ENCODE measurements at regions not wholly inside any gene's neighbourhood (a gene's known extent, or its start where the extent isn't known, plus 50 kb on each side); places are given as distances from the start of the nearest gene placed in this dataset.
A peak's percentile ranks its signal among the peaks of the same experiment; 100 is the strongest.

- no peak for TF ChIP-seq CTCF (IDR thresholded peaks at IDR 0.05; ENCODE audit: low read depth, low read length)
- Histone ChIP-seq H3K27me3 (ENCODE audit: insufficient read depth, low read depth, severe bottlenecking) (no peaks in the 10 kb centered on the region), H3K9me3 (ENCODE audit: severe bottlenecking) (no peaks in the 10 kb centered on the region), H3K4me3 (ENCODE audit: low read depth, low read length) (no peak overlapping the region), H3K36me3 (no peaks in the 10 kb centered on the region), H3K27ac (no peak overlapping the region)
- peak; percentile 10 for DNase-seq
Measured at GRCh38 chr1:57911427-57911826, 487.6 kb upstream of the DAB1 start.

GRCh38 chr1:57910782-57911181 lies 486.9 kb upstream of the DAB1 start:
- Histone ChIP-seq H3K27ac (no peak overlapping the region), H3K9me3 (ENCODE audit: severe bottlenecking) (no peaks in the 10 kb centered on the region), H3K36me3 (no peaks in the 10 kb centered on the region), H3K27me3 (ENCODE audit: insufficient read depth, low read depth, severe bottlenecking) (no peaks in the 10 kb centered on the region), H3K4me3 (ENCODE audit: low read depth, low read length) (no peak overlapping the region)
- DNase-seq, result no peak
- no peak for TF ChIP-seq CTCF (IDR thresholded peaks at IDR 0.05; ENCODE audit: low read depth, low read length)

GRCh38 chr1:57910305-57910704 lies 486.4 kb upstream of the DAB1 start:
- H3K27ac ChIP-seq, result no peak overlapping the region
- no peak overlapping the region for H3K4me3 ChIP-seq (ENCODE audit: low read depth, low read length)
- H3K36me3 ChIP-seq, result no peaks in the 10 kb centered on the region
- DNase-seq, result no peak
- no peaks in the 10 kb centered on the region for H3K9me3 ChIP-seq (ENCODE audit: severe bottlenecking)
- no peak for TF ChIP-seq CTCF (IDR thresholded peaks at IDR 0.05; ENCODE audit: low read depth, low read length)
- no peaks in the 10 kb centered on the region for H3K27me3 ChIP-seq (ENCODE audit: insufficient read depth, low read depth, severe bottlenecking)

GRCh38 chr1:57908147-57908890 lies 484.5 kb upstream of the DAB1 start:
- DNase-seq, result peak; percentile 27
- Histone ChIP-seq H3K4me3 (ENCODE audit: low read depth, low read length) (no peak overlapping the region), H3K36me3 (no peaks in the 10 kb centered on the region), H3K27ac (no peak overlapping the region), H3K9me3 (ENCODE audit: severe bottlenecking) (no peaks in the 10 kb centered on the region), H3K27me3 (ENCODE audit: insufficient read depth, low read depth, severe bottlenecking) (no peaks in the 10 kb centered on the region)
- TF ChIP-seq CTCF (IDR thresholded peaks at IDR 0.05; ENCODE audit: low read depth, low read length), result no peak

- no peak for DNase-seq
- H3K4me3 ChIP-seq (ENCODE audit: low read depth, low read length), result no peak overlapping the region
- no peak overlapping the region for H3K27ac ChIP-seq
- TF ChIP-seq CTCF (IDR thresholded peaks at IDR 0.05; ENCODE audit: low read depth, low read length), result no peak
- H3K9me3 ChIP-seq (ENCODE audit: severe bottlenecking), result no peaks in the 10 kb centered on the region
- no peaks in the 10 kb centered on the region for H3K36me3 ChIP-seq
- peaks cover 3% of the 10 kb centered on the region for H3K27me3 ChIP-seq (ENCODE audit: insufficient read depth, low read depth, severe bottlenecking)
Measured at GRCh38 chr1:57901208-57901919, 477.5 kb upstream of the DAB1 start.
